ENCODE measurements at regions not wholly inside any gene's neighbourhood (a gene's known extent, or its start where the extent isn't known, plus 50 kb on each side); places are given as distances from the start of the nearest gene placed in this dataset.

DNA sequence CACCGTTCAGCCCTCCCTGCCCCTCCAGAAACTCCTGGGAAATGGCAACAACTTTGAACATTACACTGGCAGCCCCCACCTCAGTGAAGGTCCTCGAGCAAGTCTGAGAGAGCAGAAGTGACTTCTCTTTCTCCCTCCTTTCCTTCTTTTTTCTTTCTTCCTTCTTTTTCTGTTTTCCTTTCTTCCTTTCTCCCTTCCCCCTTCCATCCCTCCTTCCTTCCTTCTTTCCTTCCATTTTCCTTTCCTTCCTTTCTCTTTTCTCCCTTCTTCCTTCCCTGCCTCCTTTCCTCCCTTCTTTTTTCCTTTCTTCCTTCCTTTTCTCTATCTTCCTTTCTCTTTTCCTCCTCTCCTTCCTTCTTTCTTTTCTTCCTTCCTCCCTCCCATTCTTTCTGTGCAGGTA, 162.7 kb downstream of the UNC5CL start:
- Histone ChIP-seq H3K9ac (ENCODE audit: control insufficient read depth, extremely low read depth, insufficient read depth, low read length) (no peak overlapping the region), H3K4me2 (ENCODE audit: control insufficient read depth, extremely low read depth, insufficient read depth, low read depth, low read length) (no peak overlapping the region), H3K9me3 (ENCODE audit: control insufficient read depth, low read depth, low read length) (no peaks in the 10 kb centered on the region), H2AFZ (ENCODE audit: control insufficient read depth, low read length) (no peak overlapping the region), H3K27ac (ENCODE audit: control insufficient read depth, insufficient read depth, low read length) (no peak overlapping the region), H3K27me3 (ENCODE audit: control insufficient read depth, extremely low read depth, insufficient read depth, low read length) (peaks cover 9% of the 10 kb centered on the region), H3K4me1 (ENCODE audit: control insufficient read depth, extremely low read depth, insufficient read depth, low read length) (peaks cover 10% of the 10 kb centered on the region), H3K9me1 (ENCODE audit: control insufficient read depth, extremely low read depth, insufficient read depth, low read length) (no peaks in the 10 kb centered on the region), H4K20me1 (ENCODE audit: control insufficient read depth, extremely low read depth, insufficient read depth, low read length) (no peaks in the 10 kb centered on the region), H3K79me2 (ENCODE audit: control insufficient read depth, insufficient read depth, low read length) (no peaks in the 10 kb centered on the region), H3K36me3 (ENCODE audit: control insufficient read depth in 2 of 2, extremely low read depth in 1 of 2, insufficient read depth in 2 of 2, low read length in 2 of 2) (no peaks in the 10 kb centered on the region), H3K4me3 (ENCODE audit: control insufficient read depth in 2 of 3, extremely low read depth in 1 of 3, insufficient read depth in 2 of 3, low read depth in 1 of 3, low read length in 3 of 3) (no peak overlapping the region)
- dilution Hi-C loops (cut with MboI; ENCODE audit: extremely low pct_ligation_motif_present, low sequenced_read_pairs) = no loop called here
- TF ChIP-seq, protein P1, sequence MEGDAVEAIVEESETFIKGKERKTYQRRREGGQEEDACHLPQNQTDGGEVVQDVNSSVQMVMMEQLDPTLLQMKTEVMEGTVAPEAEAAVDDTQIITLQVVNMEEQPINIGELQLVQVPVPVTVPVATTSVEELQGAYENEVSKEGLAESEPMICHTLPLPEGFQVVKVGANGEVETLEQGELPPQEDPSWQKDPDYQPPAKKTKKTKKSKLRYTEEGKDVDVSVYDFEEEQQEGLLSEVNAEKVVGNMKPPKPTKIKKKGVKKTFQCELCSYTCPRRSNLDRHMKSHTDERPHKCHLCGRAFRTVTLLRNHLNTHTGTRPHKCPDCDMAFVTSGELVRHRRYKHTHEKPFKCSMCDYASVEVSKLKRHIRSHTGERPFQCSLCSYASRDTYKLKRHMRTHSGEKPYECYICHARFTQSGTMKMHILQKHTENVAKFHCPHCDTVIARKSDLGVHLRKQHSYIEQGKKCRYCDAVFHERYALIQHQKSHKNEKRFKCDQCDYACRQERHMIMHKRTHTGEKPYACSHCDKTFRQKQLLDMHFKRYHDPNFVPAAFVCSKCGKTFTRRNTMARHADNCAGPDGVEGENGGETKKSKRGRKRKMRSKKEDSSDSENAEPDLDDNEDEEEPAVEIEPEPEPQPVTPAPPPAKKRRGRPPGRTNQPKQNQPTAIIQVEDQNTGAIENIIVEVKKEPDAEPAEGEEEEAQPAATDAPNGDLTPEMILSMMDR (optimal IDR thresholded peaks at IDR 0.05 in 1 of 3, IDR thresholded peaks at IDR 0.05 in 1 of 3, conservative IDR thresholded peaks at IDR 0.05 in 1 of 3; ENCODE audit: extremely low read depth in 1 of 3, insufficient read depth in 2 of 3, low read length in 3 of 3) = no peak
- no peak for TF ChIP-seq EZH2 (IDR thresholded peaks at IDR 0.05; ENCODE audit: low read length)
- DNase-seq (ENCODE audit: low read depth, low spot score) (no peak), FAIRE-seq (no peak)

DNA sequence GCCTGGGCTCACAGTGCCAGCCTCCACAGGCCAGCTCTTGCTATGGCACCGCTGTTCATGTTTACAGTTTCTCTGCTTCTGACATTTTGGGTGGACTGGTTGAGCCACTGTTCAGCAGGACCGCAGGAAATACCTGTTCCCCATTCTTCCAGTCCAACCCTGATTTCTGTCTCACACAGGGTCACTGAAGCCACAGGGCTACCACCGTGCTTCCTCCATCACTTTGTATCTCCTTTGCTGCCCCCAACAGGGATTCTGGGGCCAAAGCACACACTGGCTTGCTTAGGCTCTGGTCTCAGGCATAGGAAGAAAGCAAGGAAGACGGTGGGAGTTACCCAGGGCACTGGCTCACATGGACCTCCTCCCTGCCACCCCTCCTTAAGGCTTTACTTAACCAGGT, 164.5 kb downstream of the UNC5CL start:
- dilution Hi-C loops (cut with MboI; ENCODE audit: extremely low pct_ligation_motif_present, low sequenced_read_pairs) = no loop called here
- no peak for DNase-seq (ENCODE audit: low read depth, low spot score)
- no peak for FAIRE-seq

More for the DNA sequence above, 164.5 kb downstream of the UNC5CL start:
- Histone ChIP-seq H3K27ac (ENCODE audit: control insufficient read depth, insufficient read depth, low read length) (no peak overlapping the region), H3K9me1 (ENCODE audit: control insufficient read depth, extremely low read depth, insufficient read depth, low read length) (no peaks in the 10 kb centered on the region), H3K9ac (ENCODE audit: control insufficient read depth, extremely low read depth, insufficient read depth, low read length) (no peak overlapping the region), H3K79me2 (ENCODE audit: control insufficient read depth, insufficient read depth, low read length) (no peaks in the 10 kb centered on the region), H3K4me1 (ENCODE audit: control insufficient read depth, extremely low read depth, insufficient read depth, low read length) (peaks cover 10% of the 10 kb centered on the region), H3K36me3 (ENCODE audit: control insufficient read depth in 2 of 2, extremely low read depth in 1 of 2, insufficient read depth in 2 of 2, low read length in 2 of 2) (no peaks in the 10 kb centered on the region), H3K27me3 (ENCODE audit: control insufficient read depth, extremely low read depth, insufficient read depth, low read length) (peaks cover 9% of the 10 kb centered on the region), H3K4me2 (ENCODE audit: control insufficient read depth, extremely low read depth, insufficient read depth, low read depth, low read length) (no peak overlapping the region), H3K9me3 (ENCODE audit: control insufficient read depth, low read depth, low read length) (no peaks in the 10 kb centered on the region), H4K20me1 (ENCODE audit: control insufficient read depth, extremely low read depth, insufficient read depth, low read length) (no peaks in the 10 kb centered on the region), H3K4me3 (ENCODE audit: control insufficient read depth in 2 of 3, extremely low read depth in 1 of 3, insufficient read depth in 2 of 3, low read depth in 1 of 3, low read length in 3 of 3) (no peak overlapping the region), H2AFZ (ENCODE audit: control insufficient read depth, low read length) (no peak overlapping the region)
- TF ChIP-seq, protein P1 (optimal IDR thresholded peaks at IDR 0.05 in 1 of 3, IDR thresholded peaks at IDR 0.05 in 1 of 3, conservative IDR thresholded peaks at IDR 0.05 in 1 of 3; ENCODE audit: extremely low read depth in 1 of 3, insufficient read depth in 2 of 3, low read length in 3 of 3) = peak in 1 of 3 experiments; percentile 51
- TF ChIP-seq EZH2 (IDR thresholded peaks at IDR 0.05; ENCODE audit: low read length) = no peak
